ENCODE measurements at regions not wholly inside any gene's neighbourhood (a gene's known extent, or its start where the extent isn't known, plus 50 kb on each side); places are given as distances from the start of the nearest gene placed in this dataset.

- H3K4me3 ChIP-seq (replicated peaks in 1 of 3; ENCODE audit: insufficient read depth in 1 of 3, low read depth in 1 of 3, low read length in 3 of 3), result no peak overlapping the region
- no peaks in the 10 kb centered on the region for H3K9me1 ChIP-seq (replicated peaks; ENCODE audit: control insufficient read depth, extremely low read depth, insufficient read depth, low read length)
- TF ChIP-seq POLR2A (IDR thresholded peaks at IDR 0.05; ENCODE audit: low read depth, low read length) (no peak), MAX (IDR thresholded peaks at IDR 0.05; ENCODE audit: insufficient read depth, insufficient read length) (no peak)
- CTCF ChIA-PET, result interaction anchor here (1.8 kb wide), 1 partner anchor 505 kb away, joined by 4 read pairs; no protein-coding TSS in a partner anchor
- no peak for FAIRE-seq
- intact Hi-C loops (cut with micrococcal nuclease) (no loop called here), dilution Hi-C loops (cut with MboI; ENCODE audit: extremely low pct_ligation_motif_present, low sequenced_read_pairs) (no loop called here)
- no peaks in the 10 kb centered on the region for H3K79me2 ChIP-seq (ENCODE audit: control insufficient read depth, insufficient read depth, low read length)
- no peak overlapping the region for H3K4me2 ChIP-seq (ENCODE audit: insufficient read depth, low read length)
- no peak overlapping the region for H2AFZ ChIP-seq (ENCODE audit: low read depth, low read length)
- H3K27ac ChIP-seq (ENCODE audit: insufficient read depth, low read depth, low read length), result no peak overlapping the region
- no peaks in the 10 kb centered on the region for H3K36me3 ChIP-seq (ENCODE audit: control insufficient read depth in 2 of 2, extremely low read depth in 1 of 2, insufficient read depth in 2 of 2, low read length in 2 of 2)
- no peaks in the 10 kb centered on the region for H3K9me3 ChIP-seq (replicated peaks; ENCODE audit: control insufficient read depth, insufficient read depth, low read length)
- DNase-seq (ENCODE audit: low read depth, low spot score), result no peak
- H4K20me1 ChIP-seq (replicated peaks; ENCODE audit: control insufficient read depth, extremely low read depth, insufficient read depth, low read length), result no peaks in the 10 kb centered on the region
- no peaks in the 10 kb centered on the region for H3K27me3 ChIP-seq (ENCODE audit: control insufficient read depth in 2 of 2, insufficient read depth in 2 of 2, low read length in 2 of 2)
- peaks cover 30% of the 10 kb centered on the region for H3K4me1 ChIP-seq (ENCODE audit: control insufficient read depth, extremely low read depth, insufficient read depth, low read length)
- no peak overlapping the region for H3K9ac ChIP-seq (replicated peaks; ENCODE audit: extremely low read depth, insufficient read depth, low read length)
- POLR2A ChIA-PET, result no interaction called here
- no TSS peak for BruUV-seq (replicated peaks)
These were observed 546.0 kb downstream of the METTL15 start for GRCh38 chr11:28654191-28654590.

- CTCF ChIA-PET, result interaction anchor here (0.7 kb wide), 1 partner anchor 685 kb away, joined by 3 read pairs; no protein-coding TSS in a partner anchor
- no TSS peak for BruUV-seq (replicated peaks)
- Histone ChIP-seq H3K4me3 (replicated peaks in 1 of 3; ENCODE audit: insufficient read depth in 1 of 3, low read depth in 1 of 3, low read length in 3 of 3) (no peak overlapping the region), H2AFZ (ENCODE audit: low read depth, low read length) (no peak overlapping the region), H3K9me1 (replicated peaks; ENCODE audit: control insufficient read depth, extremely low read depth, insufficient read depth, low read length) (no peaks in the 10 kb centered on the region), H3K79me2 (ENCODE audit: control insufficient read depth, insufficient read depth, low read length) (no peaks in the 10 kb centered on the region), H4K20me1 (replicated peaks; ENCODE audit: control insufficient read depth, extremely low read depth, insufficient read depth, low read length) (no peaks in the 10 kb centered on the region), H3K27ac (ENCODE audit: insufficient read depth, low read depth, low read length) (no peak overlapping the region), H3K36me3 (ENCODE audit: control insufficient read depth in 2 of 2, extremely low read depth in 1 of 2, insufficient read depth in 2 of 2, low read length in 2 of 2) (no peaks in the 10 kb centered on the region), H3K27me3 (ENCODE audit: control insufficient read depth in 2 of 2, insufficient read depth in 2 of 2, low read length in 2 of 2) (no peaks in the 10 kb centered on the region), H3K9me3 (replicated peaks; ENCODE audit: control insufficient read depth, insufficient read depth, low read length) (no peaks in the 10 kb centered on the region), H3K9ac (replicated peaks; ENCODE audit: extremely low read depth, insufficient read depth, low read length) (no peak overlapping the region), H3K4me2 (ENCODE audit: insufficient read depth, low read length) (no peak overlapping the region), H3K4me1 (ENCODE audit: control insufficient read depth, extremely low read depth, insufficient read depth, low read length) (peaks cover 11% of the 10 kb centered on the region)
- FAIRE-seq (no peak), DNase-seq (ENCODE audit: low read depth, low spot score) (peak; percentile 44)
- dilution Hi-C loops (cut with MboI; ENCODE audit: extremely low pct_ligation_motif_present, low sequenced_read_pairs), result no loop called here
- intact Hi-C loops (cut with micrococcal nuclease), result no loop called here
- POLR2A ChIA-PET, result no interaction called here
- TF ChIP-seq JUN (IDR thresholded peaks at IDR 0.05; ENCODE audit: borderline replicate concordance, insufficient read depth, insufficient read length, low read depth) (peak; percentile 44), FOS (IDR thresholded peaks at IDR 0.05; ENCODE audit: borderline replicate concordance, insufficient read depth, low read length) (peak; percentile 73), EZH2 (IDR thresholded peaks at IDR 0.05; ENCODE audit: borderline replicate concordance, low read depth, low read length, severe bottlenecking) (no peak)
These were observed 541.7 kb downstream of the METTL15 start for GRCh38 chr11:28649922-28650321.
